GM12878 (cell line): ENCODE measurements at regions not wholly inside any gene's neighbourhood (a gene's known extent, or its start where the extent isn't known, plus 50 kb on each side); places are given as distances from the start of the nearest gene placed in this dataset.

Source experiments
- ATAC-seq: fragments of 200-7000 bp; cut with Tn5 transposase; 3 replicates; pipeline ENCODE4 v1.9.1; 2020; ENCODE audit warnings: mild to moderate bottlenecking, moderate library complexity
- BruUV-seq: library from RNA; stranded (reverse); fragments of 400-500 nt; replicated peaks from 2 replicates; lab custom pipeline; 2021; lab: Mats Ljungman, UMichigan
- CTCF ChIA-PET: fragments of 300-600 bp; sonication (Branson Sonifier 250); formaldehyde crosslinking; extraction: SDS; loops from one replicate; lab custom pipeline; 2021; ENCODE audit warnings: inconsistent platforms; lab: Yijun Ruan, JAX
- POLR2A ChIA-PET: fragments of 350-600 bp; formaldehyde crosslinking; extraction: SDS; loops from one replicate; lab custom pipeline; 2021; ENCODE audit warnings: inconsistent platforms; lab: Charles Lee
- RAD21 ChIA-PET: fragments of 300-600 bp; sonication (Branson Sonifier 250); formaldehyde crosslinking; loops from one replicate; lab custom pipeline; 2023; ENCODE audit warnings: antibody characterized with exemption; ENCODE audit not compliant: unreplicated experiment; lab: Charles Lee
- SMC1A ChIA-PET: fragments of 300-600 bp; sonication (Branson Sonifier 250); formaldehyde crosslinking; loops from one replicate; lab custom pipeline; 2023; ENCODE audit not compliant: unreplicated experiment, uncharacterized antibody; lab: Charles Lee
- DNase-seq: peaks from one replicate; pipeline ENCODE4 v3.0.0-alpha.2; 2011; ENCODE audit warnings: low read depth, low spot score
- FAIRE-seq: peaks from 3 replicates; lab custom pipeline; 2011; peaks lifted over from hg19 to GRCh38; lab: Jason Lieb, UNC
- H2AFZ ChIP-seq: 2 replicates; pipeline ENCODE4 v1.6.0; 2011; ENCODE audit warnings: low read depth, low read length, control low read depth; ENCODE audit not compliant: control insufficient read depth
- H3K27ac ChIP-seq: 2 replicates; pipeline ENCODE4 v1.5.1; 2011; ENCODE audit warnings: control low read depth; ENCODE audit not compliant: control insufficient read depth, insufficient read depth
- H3K27me3 ChIP-seq, 2 experiments: replicated peaks in 1 of 2; 2 replicates each; pipeline versions ENCODE4 v1.6.0 to v1.6.1; 2011; ENCODE audit warnings: low read length in 1 of 2; ENCODE audit not compliant: control insufficient read depth in 2 of 2, insufficient read depth in 2 of 2
- H3K36me3 ChIP-seq, 2 experiments: 2 replicates each; pipeline ENCODE4 v1.5.1; 2011; ENCODE audit warnings: low read length in 1 of 2; ENCODE audit not compliant: control insufficient read depth in 2 of 2, insufficient read depth in 2 of 2
- H3K4me1 ChIP-seq: 2 replicates; pipeline ENCODE4 v1.6.1; 2011; ENCODE audit warnings: mild to moderate bottlenecking, low read length, moderate library complexity, mixed read lengths; ENCODE audit not compliant: control insufficient read depth, insufficient read depth
- H3K4me2 ChIP-seq: 2 replicates; pipeline ENCODE4 v1.6.0; 2011; ENCODE audit warnings: control low read depth; ENCODE audit not compliant: control insufficient read depth, insufficient read depth
- H3K4me3 ChIP-seq: fragments of 200-600 bp; sonication (generic); 2 replicates; pipeline ENCODE4 v1.5.1; 2016
- H3K79me2 ChIP-seq: 2 replicates; pipeline ENCODE4 v1.6.0; 2011; ENCODE audit warnings: low read length; ENCODE audit not compliant: control insufficient read depth, insufficient read depth
- H3K9ac ChIP-seq: 2 replicates; pipeline ENCODE4 v1.8.0; 2011; ENCODE audit warnings: low read length, control low read depth, mixed read lengths; ENCODE audit not compliant: control insufficient read depth, insufficient read depth
- H3K9me3 ChIP-seq: replicated peaks from 3 replicates; pipeline ENCODE4 v1.5.1; 2011; ENCODE audit warnings: mild to moderate bottlenecking, low read length; ENCODE audit not compliant: control insufficient read depth, insufficient read depth
- H4K20me1 ChIP-seq: 2 replicates; pipeline ENCODE4 v1.6.0; 2011; ENCODE audit not compliant: control insufficient read depth, insufficient read depth
- EZH2 ChIP-seq: IDR thresholded peaks from 2 replicates; pipeline ENCODE4 v1.6.1; 2012; ENCODE audit warnings: low read depth, mild to moderate bottlenecking, control low read depth, inconsistent platforms, low read length, borderline replicate concordance; ENCODE audit not compliant: control insufficient read depth
- GATAD2B ChIP-seq: fragments of 450-650 bp; conservative IDR thresholded peaks from 2 replicates; pipeline ENCODE4 v1.6.1; 2017; ENCODE audit warnings: low read depth, mild to moderate bottlenecking, moderate library complexity
- HDAC2 ChIP-seq: fragments of 200-600 bp; sonication (generic); IDR thresholded peaks from 2 replicates; pipeline ENCODE4 v1.6.1; 2017
- LARP7 ChIP-seq: fragments of 450-650 bp; IDR thresholded peaks from 2 replicates; pipeline ENCODE4 v1.6.1; 2017; ENCODE audit warnings: mild to moderate bottlenecking
- MXI1 ChIP-seq: fragments of 150-350 bp; IDR thresholded peaks from 2 replicates; pipeline ENCODE4 v1.6.1; 2011; ENCODE audit warnings: low read depth, mild to moderate bottlenecking, inconsistent platforms, low read length, improper control_type of control experiment
- MYB ChIP-seq: fragments of 150-350 bp; IDR thresholded peaks from 2 replicates; pipeline ENCODE4 v1.6.1; 2014; ENCODE audit warnings: mild to moderate bottlenecking, low read depth, low read length, borderline replicate concordance
- NR2F1 ChIP-seq: fragments of 450-650 bp; conservative IDR thresholded peaks from 2 replicates; pipeline ENCODE4 v1.6.1; 2017; ENCODE audit warnings: mild to moderate bottlenecking
- NRF1 ChIP-seq: conservative IDR thresholded peaks from 2 replicates; pipeline ENCODE4 v1.6.1; 2011; ENCODE audit warnings: mild to moderate bottlenecking, low read depth, low read length, improper control_type of control experiment
- RUNX3 ChIP-seq: IDR thresholded peaks from 2 replicates; pipeline ENCODE4 v1.6.1; 2012; ENCODE audit warnings: low read length, inconsistent platforms
- SUZ12 ChIP-seq: fragments of 200-600 bp; sonication (generic); IDR thresholded peaks from one replicate; pipeline ENCODE4 v1.6.1; 2018; ENCODE audit warnings: antibody characterized with exemption, mild to moderate bottlenecking; ENCODE audit not compliant: unreplicated experiment
- ZNF207 ChIP-seq: fragments of 450-650 bp; IDR thresholded peaks from 2 replicates; pipeline ENCODE4 v1.6.1; 2014; ENCODE audit warnings: antibody characterized with exemption, mild to moderate bottlenecking, borderline replicate concordance
- WGBS: methylation state at CpG from one replicate; pipeline ENCODE4 v1.1.6; 2016; ENCODE audit warnings: low lambda C conversion rate; ENCODE audit not compliant: insufficient replicate concordance, insufficient coverage; ENCODE audit errors: missing lambda C conversion rate; 5-methylcytosine and 5-hydroxymethylcytosine counted together
- in situ Hi-C: fragments of 300-500 bp; cut with MboI; formaldehyde crosslinking; loops from 9 replicates; pipeline ENCODE4 v1.14.3; 2018; ENCODE audit warnings: mixed read lengths
- intact Hi-C: fragments of 100-400 bp; cut with micrococcal nuclease; formaldehyde crosslinking; loops from one replicate; pipeline ENCODE4 v1.14.2; 2022; ENCODE audit not compliant: unreplicated experiment
- TF ChIP-seq, protein P1 (sequence below): fragments of 450-650 bp; IDR thresholded peaks from 2 replicates; pipeline ENCODE4 v1.6.1; 2014; ENCODE audit warnings: mild to moderate bottlenecking
- TF ChIP-seq, protein P2 (sequence below): fragments of 450-650 bp; IDR thresholded peaks from 2 replicates; pipeline ENCODE4 v1.6.1; 2017; ENCODE audit warnings: mild to moderate bottlenecking, moderate library complexity
- TF ChIP-seq, protein P3 (sequence below): IDR thresholded peaks from 2 replicates; pipeline ENCODE4 v1.6.1; 2012; ENCODE audit warnings: low read depth, low read length, improper control_type of control experiment
- TF ChIP-seq, protein P4 (sequence below): fragments of 450-650 bp; formaldehyde crosslinking; IDR thresholded peaks from 2 replicates; pipeline ENCODE4 v1.4.0; 2020; ENCODE audit warnings: mild to moderate bottlenecking, moderate library complexity
- TF ChIP-seq, protein P5 (sequence below): IDR thresholded peaks from 2 replicates; pipeline ENCODE4 v1.6.1; 2011; ENCODE audit warnings: borderline replicate concordance, low read depth, mild to moderate bottlenecking, moderate library complexity, mixed read lengths, low read length; ENCODE audit not compliant: insufficient read depth; ENCODE audit errors: extremely low read length

DNA sequence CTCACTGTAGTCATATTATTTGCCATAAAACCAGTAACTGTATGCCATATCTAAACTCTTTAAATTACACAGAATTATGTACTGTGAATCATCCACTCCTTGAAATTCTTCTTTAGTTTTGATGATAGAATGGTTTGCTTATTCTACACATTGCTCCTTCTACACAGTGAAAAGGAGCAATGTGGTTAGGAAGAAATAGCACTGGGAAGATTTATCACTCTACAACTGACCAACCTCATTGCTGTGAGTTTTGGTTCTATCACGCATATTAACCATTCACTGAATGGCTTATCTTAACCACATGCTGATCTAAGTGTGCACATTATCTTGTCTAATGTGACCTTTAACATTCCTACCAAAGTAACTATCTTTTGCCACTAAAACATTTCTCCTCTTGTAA, 415.7 kb upstream of the NDST4 start:
- Histone ChIP-seq H3K4me1 (no peaks in the 10 kb centered on the region), H3K9ac (no peak overlapping the region), H3K36me3 (no peaks in the 10 kb centered on the region), H3K27me3 (no peaks in the 10 kb centered on the region), H3K9me3 (no peaks in the 10 kb centered on the region), H3K4me2 (no peak overlapping the region), H3K79me2 (no peaks in the 10 kb centered on the region), H3K27ac (no peak overlapping the region), H2AFZ (no peak overlapping the region), H4K20me1 (no peaks in the 10 kb centered on the region), H3K4me3 (no peak overlapping the region)
- POLR2A ChIA-PET: no interaction called here
- FAIRE-seq: no peak
- in situ Hi-C loops (loop anchor here (25.0 kb wide), 1 partner anchor 442 kb away; no protein-coding TSS in a partner anchor), intact Hi-C loops (no loop called here)
- no peak for DNase-seq
- CTCF ChIA-PET: no interaction called here
- ATAC-seq: no peak
- RAD21 ChIA-PET: no interaction called here
- BruUV-seq: no TSS peak
- WGBS: 41% methylated on average over 1 of the region's 1 CpG
- SMC1A ChIA-PET: interaction anchor here (4.9 kb wide), 1 partner anchor 295 kb away, joined by 16 read pairs; no protein-coding TSS in a partner anchor
- no peak for TF ChIP-seq ZNF207
- TF ChIP-seq EZH2: no peak
- no peak for TF ChIP-seq HDAC2
- TF ChIP-seq, protein P1, sequence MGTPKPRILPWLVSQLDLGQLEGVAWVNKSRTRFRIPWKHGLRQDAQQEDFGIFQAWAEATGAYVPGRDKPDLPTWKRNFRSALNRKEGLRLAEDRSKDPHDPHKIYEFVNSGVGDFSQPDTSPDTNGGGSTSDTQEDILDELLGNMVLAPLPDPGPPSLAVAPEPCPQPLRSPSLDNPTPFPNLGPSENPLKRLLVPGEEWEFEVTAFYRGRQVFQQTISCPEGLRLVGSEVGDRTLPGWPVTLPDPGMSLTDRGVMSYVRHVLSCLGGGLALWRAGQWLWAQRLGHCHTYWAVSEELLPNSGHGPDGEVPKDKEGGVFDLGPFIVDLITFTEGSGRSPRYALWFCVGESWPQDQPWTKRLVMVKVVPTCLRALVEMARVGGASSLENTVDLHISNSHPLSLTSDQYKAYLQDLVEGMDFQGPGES: no peak
- TF ChIP-seq, protein P2, sequence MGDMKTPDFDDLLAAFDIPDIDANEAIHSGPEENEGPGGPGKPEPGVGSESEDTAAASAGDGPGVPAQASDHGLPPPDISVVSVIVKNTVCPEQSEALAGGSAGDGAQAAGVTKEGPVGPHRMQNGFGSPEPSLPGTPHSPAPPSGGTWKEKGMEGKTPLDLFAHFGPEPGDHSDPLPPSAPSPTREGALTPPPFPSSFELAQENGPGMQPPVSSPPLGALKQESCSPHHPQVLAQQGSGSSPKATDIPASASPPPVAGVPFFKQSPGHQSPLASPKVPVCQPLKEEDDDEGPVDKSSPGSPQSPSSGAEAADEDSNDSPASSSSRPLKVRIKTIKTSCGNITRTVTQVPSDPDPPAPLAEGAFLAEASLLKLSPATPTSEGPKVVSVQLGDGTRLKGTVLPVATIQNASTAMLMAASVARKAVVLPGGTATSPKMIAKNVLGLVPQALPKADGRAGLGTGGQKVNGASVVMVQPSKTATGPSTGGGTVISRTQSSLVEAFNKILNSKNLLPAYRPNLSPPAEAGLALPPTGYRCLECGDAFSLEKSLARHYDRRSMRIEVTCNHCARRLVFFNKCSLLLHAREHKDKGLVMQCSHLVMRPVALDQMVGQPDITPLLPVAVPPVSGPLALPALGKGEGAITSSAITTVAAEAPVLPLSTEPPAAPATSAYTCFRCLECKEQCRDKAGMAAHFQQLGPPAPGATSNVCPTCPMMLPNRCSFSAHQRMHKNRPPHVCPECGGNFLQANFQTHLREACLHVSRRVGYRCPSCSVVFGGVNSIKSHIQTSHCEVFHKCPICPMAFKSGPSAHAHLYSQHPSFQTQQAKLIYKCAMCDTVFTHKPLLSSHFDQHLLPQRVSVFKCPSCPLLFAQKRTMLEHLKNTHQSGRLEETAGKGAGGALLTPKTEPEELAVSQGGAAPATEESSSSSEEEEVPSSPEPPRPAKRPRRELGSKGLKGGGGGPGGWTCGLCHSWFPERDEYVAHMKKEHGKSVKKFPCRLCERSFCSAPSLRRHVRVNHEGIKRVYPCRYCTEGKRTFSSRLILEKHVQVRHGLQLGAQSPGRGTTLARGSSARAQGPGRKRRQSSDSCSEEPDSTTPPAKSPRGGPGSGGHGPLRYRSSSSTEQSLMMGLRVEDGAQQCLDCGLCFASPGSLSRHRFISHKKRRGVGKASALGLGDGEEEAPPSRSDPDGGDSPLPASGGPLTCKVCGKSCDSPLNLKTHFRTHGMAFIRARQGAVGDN: no peak
- TF ChIP-seq NR2F1: no peak
- no peak for TF ChIP-seq RUNX3
- TF ChIP-seq, protein P3, sequence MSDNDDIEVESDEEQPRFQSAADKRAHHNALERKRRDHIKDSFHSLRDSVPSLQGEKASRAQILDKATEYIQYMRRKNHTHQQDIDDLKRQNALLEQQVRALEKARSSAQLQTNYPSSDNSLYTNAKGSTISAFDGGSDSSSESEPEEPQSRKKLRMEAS: no peak
- TF ChIP-seq MYB: no peak
- TF ChIP-seq, protein P4, sequence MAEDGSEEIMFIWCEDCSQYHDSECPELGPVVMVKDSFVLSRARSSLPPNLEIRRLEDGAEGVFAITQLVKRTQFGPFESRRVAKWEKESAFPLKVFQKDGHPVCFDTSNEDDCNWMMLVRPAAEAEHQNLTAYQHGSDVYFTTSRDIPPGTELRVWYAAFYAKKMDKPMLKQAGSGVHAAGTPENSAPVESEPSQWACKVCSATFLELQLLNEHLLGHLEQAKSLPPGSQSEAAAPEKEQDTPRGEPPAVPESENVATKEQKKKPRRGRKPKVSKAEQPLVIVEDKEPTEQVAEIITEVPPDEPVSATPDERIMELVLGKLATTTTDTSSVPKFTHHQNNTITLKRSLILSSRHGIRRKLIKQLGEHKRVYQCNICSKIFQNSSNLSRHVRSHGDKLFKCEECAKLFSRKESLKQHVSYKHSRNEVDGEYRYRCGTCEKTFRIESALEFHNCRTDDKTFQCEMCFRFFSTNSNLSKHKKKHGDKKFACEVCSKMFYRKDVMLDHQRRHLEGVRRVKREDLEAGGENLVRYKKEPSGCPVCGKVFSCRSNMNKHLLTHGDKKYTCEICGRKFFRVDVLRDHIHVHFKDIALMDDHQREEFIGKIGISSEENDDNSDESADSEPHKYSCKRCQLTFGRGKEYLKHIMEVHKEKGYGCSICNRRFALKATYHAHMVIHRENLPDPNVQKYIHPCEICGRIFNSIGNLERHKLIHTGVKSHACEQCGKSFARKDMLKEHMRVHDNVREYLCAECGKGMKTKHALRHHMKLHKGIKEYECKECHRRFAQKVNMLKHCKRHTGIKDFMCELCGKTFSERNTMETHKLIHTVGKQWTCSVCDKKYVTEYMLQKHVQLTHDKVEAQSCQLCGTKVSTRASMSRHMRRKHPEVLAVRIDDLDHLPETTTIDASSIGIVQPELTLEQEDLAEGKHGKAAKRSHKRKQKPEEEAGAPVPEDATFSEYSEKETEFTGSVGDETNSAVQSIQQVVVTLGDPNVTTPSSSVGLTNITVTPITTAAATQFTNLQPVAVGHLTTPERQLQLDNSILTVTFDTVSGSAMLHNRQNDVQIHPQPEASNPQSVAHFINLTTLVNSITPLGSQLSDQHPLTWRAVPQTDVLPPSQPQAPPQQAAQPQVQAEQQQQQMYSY: no peak
- TF ChIP-seq, protein P5, sequence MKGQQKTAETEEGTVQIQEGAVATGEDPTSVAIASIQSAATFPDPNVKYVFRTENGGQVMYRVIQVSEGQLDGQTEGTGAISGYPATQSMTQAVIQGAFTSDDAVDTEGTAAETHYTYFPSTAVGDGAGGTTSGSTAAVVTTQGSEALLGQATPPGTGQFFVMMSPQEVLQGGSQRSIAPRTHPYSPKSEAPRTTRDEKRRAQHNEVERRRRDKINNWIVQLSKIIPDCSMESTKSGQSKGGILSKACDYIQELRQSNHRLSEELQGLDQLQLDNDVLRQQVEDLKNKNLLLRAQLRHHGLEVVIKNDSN: no peak
- no peak for TF ChIP-seq NRF1
- TF ChIP-seq LARP7: no peak
- no peak for TF ChIP-seq GATAD2B
- no peak for TF ChIP-seq SUZ12
- TF ChIP-seq MXI1: no peak
